MG63 (cell line): ENCODE measurements at regions not wholly inside any gene's neighbourhood (a gene's known extent, or its start where the extent isn't known, plus 50 kb on each side); places are given as distances from the start of the nearest gene placed in this dataset.
"Not testable (repeated sequence)": the region's sequence is repeated elsewhere in the genome, so short reads cannot be mapped to it uniquely, and the experiment has no call there.

Source experiments
- DNase-seq: peaks from one replicate; pipeline ENCODE4 v3.0.0-alpha.2; 2020
- H3K27me3 ChIP-seq: fragments of 250-450 bp; sonication (Bioruptor Pico); 2 replicates; pipeline ENCODE4 v1.5.1; 2020; ENCODE audit warnings: mild to moderate bottlenecking, moderate library complexity
- H3K36me3 ChIP-seq: fragments of 250-450 bp; sonication (Bioruptor Pico); 2 replicates; pipeline ENCODE4 v1.5.1; 2020; ENCODE audit warnings: mild to moderate bottlenecking, moderate library complexity
- H3K4me3 ChIP-seq: fragments of 250-450 bp; sonication (Bioruptor Pico); 2 replicates; pipeline ENCODE4 v1.5.1; 2020; ENCODE audit warnings: mild to moderate bottlenecking, moderate library complexity
- H3K9me3 ChIP-seq: fragments of 250-450 bp; sonication (Bioruptor Pico); 2 replicates; pipeline ENCODE4 v1.5.1; 2020; ENCODE audit warnings: mild to moderate bottlenecking, moderate library complexity

- DNase-seq = no peak
- Histone ChIP-seq H3K27me3 (no peaks in the 10 kb centered on the region), H3K36me3 (no peaks in the 10 kb centered on the region), H3K4me3 (no peak overlapping the region), H3K9me3 (no peaks in the 10 kb centered on the region)
These were observed 690.3 kb downstream of the NTRK3 start for GRCh38 chr15:87566236-87566635.

DNA sequence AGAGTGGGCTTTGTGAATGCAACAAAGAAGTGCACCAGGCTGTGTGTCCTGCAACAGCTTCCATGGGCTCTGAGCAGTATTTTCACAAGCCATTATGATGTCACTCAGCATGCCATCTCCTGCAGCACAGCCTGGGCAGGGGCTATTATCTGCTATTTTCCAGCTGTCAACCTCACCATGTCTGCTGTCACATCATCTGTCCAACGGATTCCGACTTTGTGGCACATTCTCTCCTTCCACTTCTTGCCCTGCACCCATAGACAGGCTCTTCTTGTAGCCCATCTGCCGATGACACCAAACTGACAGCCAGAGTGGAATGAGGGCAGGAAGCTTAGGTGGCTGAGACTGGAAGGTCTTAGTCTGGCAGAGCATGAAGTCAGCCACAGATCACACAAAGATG lies 691.9 kb downstream of the NTRK3 start:
- H3K4me3 ChIP-seq = no peak overlapping the region
- H3K36me3 ChIP-seq = no peaks in the 10 kb centered on the region
- H3K9me3 ChIP-seq = no peaks in the 10 kb centered on the region
- H3K27me3 ChIP-seq = no peaks in the 10 kb centered on the region
- no peak for DNase-seq

DNA sequence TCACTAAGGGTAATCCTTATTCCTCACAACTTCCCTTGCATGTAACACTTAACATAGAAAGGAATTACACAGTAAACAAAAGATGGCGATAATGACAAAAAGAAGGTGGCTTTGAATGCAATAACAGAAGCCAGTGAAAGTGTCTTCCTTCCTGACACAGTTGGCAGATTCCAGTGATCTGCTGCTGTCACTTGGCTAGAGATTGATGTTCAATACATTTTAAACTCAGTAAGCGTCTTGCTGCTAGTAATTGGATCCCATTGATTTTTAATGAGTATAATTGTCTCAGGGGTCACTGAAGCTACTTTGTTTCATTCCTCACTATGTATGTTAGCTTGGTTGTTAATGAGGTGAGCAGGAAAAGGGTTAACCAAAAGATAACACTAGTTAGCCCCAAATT lies 692.7 kb downstream of the NTRK3 start:
- no peak overlapping the region for H3K4me3 ChIP-seq
- no peaks in the 10 kb centered on the region for H3K27me3 ChIP-seq
- no peak for DNase-seq
- H3K36me3 ChIP-seq = no peaks in the 10 kb centered on the region
- H3K9me3 ChIP-seq = no peaks in the 10 kb centered on the region

DNA sequence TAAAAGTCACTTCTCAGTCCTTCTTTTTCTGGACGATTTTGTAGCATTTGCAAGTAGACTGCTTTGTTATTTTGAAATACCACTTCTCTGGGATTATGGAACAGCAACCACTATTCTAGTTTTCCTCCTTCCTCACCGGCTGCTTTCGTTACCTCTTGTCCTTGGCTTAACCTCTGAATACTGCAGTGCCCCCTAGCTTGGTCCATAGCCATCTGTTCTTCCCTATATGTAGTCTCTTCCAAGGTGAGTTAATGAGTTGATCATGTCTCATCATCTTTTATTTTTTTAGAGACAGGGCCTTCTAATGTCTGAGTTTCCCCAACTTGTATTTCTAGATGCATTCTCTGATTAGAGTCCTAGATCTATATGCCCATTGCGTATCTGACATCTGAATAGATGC lies 694.3 kb downstream of the NTRK3 start:
- Histone ChIP-seq H3K4me3 (no peak overlapping the region), H3K9me3 (no peaks in the 10 kb centered on the region), H3K27me3 (no peaks in the 10 kb centered on the region), H3K36me3 (no peaks in the 10 kb centered on the region)
- DNase-seq = no peak

GRCh38 chr15:87561641-87562040 lies 694.9 kb downstream of the NTRK3 start:
- H3K9me3 ChIP-seq = no peaks in the 10 kb centered on the region
- no peaks in the 10 kb centered on the region for H3K36me3 ChIP-seq
- H3K4me3 ChIP-seq = no peak overlapping the region
- no peak for DNase-seq
- no peaks in the 10 kb centered on the region for H3K27me3 ChIP-seq

DNA sequence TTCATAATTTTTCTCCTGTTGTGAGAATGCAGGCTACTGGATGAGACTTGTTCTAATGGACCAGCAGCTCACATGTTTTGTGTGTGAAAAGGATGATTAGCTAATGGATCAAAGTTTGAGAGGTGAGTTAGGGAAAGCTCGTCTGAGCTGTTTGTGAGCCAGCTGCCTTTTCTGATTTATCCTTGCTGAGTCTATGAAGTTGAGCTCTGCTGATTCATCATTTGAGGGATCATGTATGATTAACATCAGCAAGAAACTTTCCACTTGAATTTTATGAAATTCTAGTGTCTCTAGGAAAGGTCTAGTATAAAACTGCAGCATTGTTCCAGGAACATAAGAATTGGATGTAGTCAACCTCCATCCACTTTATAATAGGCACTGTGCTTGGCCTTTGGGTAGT lies 698.7 kb downstream of the NTRK3 start:
- DNase-seq = no peak
- no peaks in the 10 kb centered on the region; the same call in 1 of the 2 replicates for H3K27me3 ChIP-seq
- 0 out of 2 replicates have a peak, but pooled peaks cover 3% of the 10 kb centered on the region for H3K9me3 ChIP-seq
- no peak overlapping the region for H3K4me3 ChIP-seq
- H3K36me3 ChIP-seq = no peaks in the 10 kb centered on the region

- H3K4me3 ChIP-seq = no peak overlapping the region
- H3K27me3 ChIP-seq = no peaks in the 10 kb centered on the region; the same call in 1 of the 2 replicates
- 0 out of 2 replicates have a peak, but pooled peaks cover 3% of the 10 kb centered on the region for H3K9me3 ChIP-seq
- no peak for DNase-seq
- H3K36me3 ChIP-seq = no peaks in the 10 kb centered on the region
These were observed 699.7 kb downstream of the NTRK3 start for GRCh38 chr15:87556886-87557285.

DNA sequence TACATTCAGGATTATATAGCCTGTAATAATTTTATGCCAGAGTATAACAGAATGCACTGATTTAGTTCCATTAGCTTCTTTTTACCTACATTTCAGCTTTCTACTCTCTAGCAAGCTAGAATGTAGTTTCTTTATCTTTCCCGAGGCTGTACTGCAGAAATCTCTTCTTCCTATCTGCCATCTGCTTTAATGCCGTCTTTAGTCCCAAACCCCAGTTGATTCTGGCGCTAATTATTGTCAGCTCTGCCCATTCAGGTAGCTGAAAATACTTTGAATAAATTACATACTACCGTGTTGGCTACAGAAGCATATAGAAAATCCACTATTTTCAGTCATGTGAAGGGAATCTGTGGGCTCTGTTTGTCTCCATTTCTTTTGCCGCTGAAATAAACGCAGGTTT lies 706.7 kb downstream of the NTRK3 start:
- Histone ChIP-seq H3K9me3 (0 out of 2 replicates have a peak, but pooled peaks cover 3% of the 10 kb centered on the region), H3K27me3 (no peaks in the 10 kb centered on the region; the same call in 1 of the 2 replicates), H3K4me3 (no peak overlapping the region), H3K36me3 (no peaks in the 10 kb centered on the region)
- no peak for DNase-seq

DNA sequence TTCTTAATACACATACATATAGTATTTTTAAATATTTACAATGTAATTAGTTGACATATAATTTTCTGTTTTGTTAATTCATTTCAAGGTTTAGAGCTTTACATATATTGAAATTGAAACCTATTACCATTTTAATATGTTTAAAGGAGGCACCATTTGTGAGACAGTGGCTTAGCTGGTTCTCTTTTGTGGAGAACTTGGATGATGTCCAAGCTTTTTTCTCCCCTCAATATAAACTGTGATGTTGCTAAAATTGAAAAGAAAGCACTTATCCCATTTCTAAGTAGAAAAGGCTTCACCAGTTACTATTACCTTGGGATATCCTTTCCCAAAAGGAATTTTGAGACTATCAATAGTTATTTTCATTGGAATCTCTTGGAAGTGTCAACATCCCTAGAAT lies 707.2 kb downstream of the NTRK3 start:
- 0 out of 2 replicates have a peak, but pooled peaks cover 1% of the 10 kb centered on the region for H3K9me3 ChIP-seq
- no peak for DNase-seq
- no peaks in the 10 kb centered on the region for H3K27me3 ChIP-seq
- H3K4me3 ChIP-seq = no peak overlapping the region
- H3K36me3 ChIP-seq = no peaks in the 10 kb centered on the region

DNA sequence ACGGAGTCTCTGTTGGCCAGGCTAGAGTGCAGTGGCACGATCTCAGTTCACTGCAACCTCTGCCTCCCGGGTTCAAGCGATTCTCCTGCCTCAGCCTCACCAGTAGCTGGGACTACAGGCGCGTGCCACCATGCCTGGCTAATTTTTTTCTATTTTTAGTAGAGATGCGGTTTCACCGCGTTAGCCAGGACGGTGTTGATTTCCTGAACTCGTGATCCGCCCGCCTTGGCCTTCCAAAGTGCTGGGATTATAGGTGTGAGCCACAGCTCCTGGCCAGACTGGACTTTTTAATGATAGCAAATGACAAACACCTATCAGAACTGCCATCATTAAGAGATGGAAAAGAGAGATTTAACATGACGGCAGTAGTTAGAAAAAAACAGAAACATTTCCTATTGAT lies 707.9 kb downstream of the NTRK3 start:
- DNase-seq, H3K9me3 ChIP-seq, H3K36me3 ChIP-seq, H3K4me3 ChIP-seq, H3K27me3 ChIP-seq: not testable (repeated sequence)

- H3K9me3 ChIP-seq = no peaks in the 10 kb centered on the region
- no peak overlapping the region for H3K4me3 ChIP-seq
- peak; percentile 64 for DNase-seq
- no peaks in the 10 kb centered on the region for H3K27me3 ChIP-seq
- no peaks in the 10 kb centered on the region for H3K36me3 ChIP-seq
These were observed 708.9 kb downstream of the NTRK3 start for GRCh38 chr15:87547470-87548181.

- H3K36me3 ChIP-seq = no peaks in the 10 kb centered on the region
- no peak for DNase-seq
- no peaks in the 10 kb centered on the region for H3K27me3 ChIP-seq
- no peaks in the 10 kb centered on the region for H3K9me3 ChIP-seq
- no peak overlapping the region for H3K4me3 ChIP-seq
These were observed 718.2 kb downstream of the NTRK3 start for GRCh38 chr15:87538327-87538834.

GRCh38 chr15:87537295-87537694 lies 719.2 kb downstream of the NTRK3 start:
- Histone ChIP-seq H3K36me3 (no peaks in the 10 kb centered on the region), H3K27me3 (no peaks in the 10 kb centered on the region), H3K9me3 (no peaks in the 10 kb centered on the region), H3K4me3 (no peak overlapping the region)
- DNase-seq = no peak

GRCh38 chr15:87533637-87534036 lies 722.9 kb downstream of the NTRK3 start:
- H3K9me3 ChIP-seq, H3K4me3 ChIP-seq, H3K27me3 ChIP-seq, DNase-seq, H3K36me3 ChIP-seq: not testable (repeated sequence)

GRCh38 chr15:87528873-87529272 lies 727.7 kb downstream of the NTRK3 start:
- DNase-seq = no peak
- Histone ChIP-seq H3K36me3 (no peaks in the 10 kb centered on the region), H3K27me3 (no peaks in the 10 kb centered on the region), H3K4me3 (no peak overlapping the region), H3K9me3 (no peaks in the 10 kb centered on the region; the same call in 1 of the 2 replicates)

DNA sequence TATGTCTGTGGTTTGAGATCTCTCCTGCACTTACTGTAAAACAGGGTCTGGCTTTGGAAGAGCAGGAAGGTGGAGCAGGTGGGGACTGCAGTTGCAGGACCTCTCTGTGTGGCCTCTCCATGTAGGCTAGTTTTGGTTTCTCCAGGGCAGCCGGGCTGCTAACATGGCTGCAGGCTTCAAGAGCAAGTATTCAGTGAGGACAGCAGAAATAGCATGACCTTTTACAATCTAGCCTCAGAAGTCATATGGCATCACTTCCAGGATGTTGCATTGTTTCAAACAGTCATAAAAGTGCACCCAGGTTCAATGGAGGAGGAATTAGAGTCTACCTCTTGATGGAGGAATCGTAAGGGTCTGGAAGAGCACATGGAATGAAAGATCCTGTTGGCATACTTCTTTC lies 728.7 kb downstream of the NTRK3 start:
- H3K36me3 ChIP-seq = no peaks in the 10 kb centered on the region
- no peaks in the 10 kb centered on the region; the same call in 1 of the 2 replicates for H3K9me3 ChIP-seq
- H3K27me3 ChIP-seq = no peaks in the 10 kb centered on the region
- H3K4me3 ChIP-seq = no peak overlapping the region
- DNase-seq = no peak

DNA sequence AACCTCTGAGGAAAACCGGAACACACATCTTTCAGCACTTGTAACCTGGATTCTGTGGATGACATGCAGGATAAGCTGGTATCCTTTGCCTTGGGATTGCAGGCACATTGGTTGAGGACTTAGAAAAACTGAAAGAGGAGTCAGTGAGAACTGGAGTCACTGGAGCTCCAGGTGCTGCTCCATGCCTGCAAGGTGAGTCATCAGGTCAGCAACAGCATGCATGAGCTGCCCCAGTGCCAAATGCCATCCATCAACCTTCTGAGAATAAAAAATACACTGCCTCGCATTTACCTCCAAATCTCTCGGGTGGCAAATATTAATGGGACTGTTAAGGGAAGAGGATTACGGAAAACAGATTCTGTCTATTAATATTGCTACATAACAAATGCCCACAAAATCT lies 729.1 kb downstream of the NTRK3 start:
- H3K4me3 ChIP-seq = no peak overlapping the region
- no peaks in the 10 kb centered on the region for H3K27me3 ChIP-seq
- no peaks in the 10 kb centered on the region for H3K36me3 ChIP-seq
- no peaks in the 10 kb centered on the region; the same call in 1 of the 2 replicates for H3K9me3 ChIP-seq
- peak; percentile 41 for DNase-seq

- no peak for DNase-seq
- Histone ChIP-seq H3K36me3 (no peaks in the 10 kb centered on the region), H3K27me3 (no peaks in the 10 kb centered on the region), H3K9me3 (no peaks in the 10 kb centered on the region; the same call in 1 of the 2 replicates), H3K4me3 (no peak overlapping the region)
These were observed 733.0 kb downstream of the NTRK3 start for GRCh38 chr15:87523516-87523915.
